ENCODE measurements at regions not wholly inside any gene's neighbourhood (a gene's known extent, or its start where the extent isn't known, plus 50 kb on each side); places are given as distances from the start of the nearest gene placed in this dataset.
"Not testable (repeated sequence)": the region's sequence is repeated elsewhere in the genome, so short reads cannot be mapped to it uniquely, and the experiment has no call there.

DNA sequence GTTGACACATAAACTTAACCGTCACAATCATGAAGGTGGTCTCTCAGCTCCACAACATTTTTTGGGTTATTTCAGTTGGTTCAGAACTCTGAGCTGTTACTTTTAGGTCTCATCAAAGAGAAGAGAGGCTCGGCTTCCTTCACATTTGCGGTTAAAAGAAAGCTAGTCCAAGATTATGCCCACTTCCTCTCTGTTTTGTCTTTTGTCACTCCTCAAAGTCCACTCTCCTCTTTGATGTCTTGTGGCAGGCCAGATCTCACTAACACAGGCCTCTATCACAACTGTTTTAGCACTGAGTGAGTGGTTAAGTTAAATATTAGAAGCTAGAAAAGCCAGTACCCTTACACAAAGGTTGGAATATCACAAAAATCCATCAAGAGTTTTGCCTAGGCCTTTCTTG is 195.7 kb downstream of the FCRL5 start:
- no peak for DNase-seq
- no peak overlapping the region for H3K4me3 ChIP-seq
- no peaks in the 10 kb centered on the region for H3K9me3 ChIP-seq
- TF ChIP-seq, protein P1, sequence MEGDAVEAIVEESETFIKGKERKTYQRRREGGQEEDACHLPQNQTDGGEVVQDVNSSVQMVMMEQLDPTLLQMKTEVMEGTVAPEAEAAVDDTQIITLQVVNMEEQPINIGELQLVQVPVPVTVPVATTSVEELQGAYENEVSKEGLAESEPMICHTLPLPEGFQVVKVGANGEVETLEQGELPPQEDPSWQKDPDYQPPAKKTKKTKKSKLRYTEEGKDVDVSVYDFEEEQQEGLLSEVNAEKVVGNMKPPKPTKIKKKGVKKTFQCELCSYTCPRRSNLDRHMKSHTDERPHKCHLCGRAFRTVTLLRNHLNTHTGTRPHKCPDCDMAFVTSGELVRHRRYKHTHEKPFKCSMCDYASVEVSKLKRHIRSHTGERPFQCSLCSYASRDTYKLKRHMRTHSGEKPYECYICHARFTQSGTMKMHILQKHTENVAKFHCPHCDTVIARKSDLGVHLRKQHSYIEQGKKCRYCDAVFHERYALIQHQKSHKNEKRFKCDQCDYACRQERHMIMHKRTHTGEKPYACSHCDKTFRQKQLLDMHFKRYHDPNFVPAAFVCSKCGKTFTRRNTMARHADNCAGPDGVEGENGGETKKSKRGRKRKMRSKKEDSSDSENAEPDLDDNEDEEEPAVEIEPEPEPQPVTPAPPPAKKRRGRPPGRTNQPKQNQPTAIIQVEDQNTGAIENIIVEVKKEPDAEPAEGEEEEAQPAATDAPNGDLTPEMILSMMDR (IDR thresholded peaks at IDR 0.05) = no peak
- TF ChIP-seq POLR2A (IDR thresholded peaks at IDR 0.05) (no peak), EP300 (IDR thresholded peaks at IDR 0.05) (no peak)
- no peak overlapping the region for H3K27ac ChIP-seq
- no peaks in the 10 kb centered on the region for H3K4me1 ChIP-seq (ENCODE audit: insufficient read depth)
- no peaks in the 10 kb centered on the region for H3K27me3 ChIP-seq
- intact Hi-C loops (cut with DNase I) = no loop called here
- 79 to 88% (median 84%) methylated on average over 3 of the region's 3 CpGs for WGBS, 3 donors
- H3K36me3 ChIP-seq = no peaks in the 10 kb centered on the region

DNA sequence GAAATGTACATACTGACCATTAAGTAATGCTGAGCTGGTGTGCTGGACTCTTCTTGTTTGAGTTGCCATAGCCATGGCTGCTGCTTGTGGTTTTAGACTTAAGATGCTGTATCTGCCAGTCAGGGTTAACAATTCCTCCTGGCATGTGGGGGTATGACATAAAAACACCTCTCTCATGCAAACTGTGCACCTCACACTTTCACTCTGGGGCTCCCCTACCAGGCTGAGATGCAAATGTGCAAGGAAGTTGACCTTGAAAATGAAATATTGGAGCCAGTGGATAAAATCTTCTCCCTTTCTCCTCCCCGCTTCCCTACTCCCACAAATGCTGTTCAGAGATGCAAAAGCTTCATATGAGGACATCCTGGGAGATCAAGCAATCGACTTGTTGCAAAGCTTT is 198.8 kb downstream of the FCRL5 start:
- 21 to 45% (median 29%) methylated on average over 2 of the region's 2 CpGs for WGBS, 3 donors
- intact Hi-C loops (cut with DNase I) = no loop called here
- TF ChIP-seq, protein P1 (IDR thresholded peaks at IDR 0.05) = no peak
- no peaks in the 10 kb centered on the region for H3K4me1 ChIP-seq (ENCODE audit: insufficient read depth)
- H3K27me3 ChIP-seq = no peaks in the 10 kb centered on the region
- H3K9me3 ChIP-seq = no peaks in the 10 kb centered on the region
- DNase-seq = no peak
- no peaks in the 10 kb centered on the region for H3K36me3 ChIP-seq
- no peak overlapping the region for H3K27ac ChIP-seq
- no peak overlapping the region for H3K4me3 ChIP-seq

DNA sequence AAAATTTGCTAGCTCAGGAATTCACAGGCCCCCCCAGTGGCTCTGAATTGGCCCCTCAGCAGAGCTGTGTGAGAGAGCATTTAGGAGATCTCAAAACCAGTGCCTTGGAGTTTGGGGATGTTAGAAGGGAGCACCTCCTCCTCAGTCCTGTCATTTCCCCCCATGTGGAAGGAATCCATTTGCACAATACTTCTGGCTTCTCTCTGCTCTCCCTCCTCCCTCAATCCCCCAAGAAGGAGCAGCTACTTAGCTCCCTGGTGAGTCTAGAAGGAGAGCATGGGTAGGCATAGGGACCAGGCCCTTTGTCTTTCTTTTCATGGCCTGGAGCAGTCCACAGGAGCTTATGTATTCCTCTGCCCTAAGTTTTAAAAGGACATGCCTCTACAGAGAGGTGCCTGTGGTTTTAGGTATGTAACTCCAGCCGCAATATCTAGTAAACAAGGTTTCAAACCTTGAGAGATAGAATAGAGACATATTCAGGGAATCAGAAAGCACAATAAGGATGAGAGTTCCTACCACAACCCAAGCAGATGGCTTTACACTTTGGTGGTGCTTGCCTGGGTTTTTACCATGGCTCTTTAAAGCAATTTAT is 199.4 kb downstream of the FCRL5 start:
- WGBS, 3 donors = 67 to 85% (median 78%) methylated on average over 1 of the region's 1 CpG
- TF ChIP-seq EP300 (IDR thresholded peaks at IDR 0.05) (no peak), POLR2A (IDR thresholded peaks at IDR 0.05) (no peak)
- TF ChIP-seq, protein P1 (IDR thresholded peaks at IDR 0.05) = no peak
- Histone ChIP-seq H3K36me3 (no peaks in the 10 kb centered on the region), H3K4me3 (no peak overlapping the region), H3K27me3 (no peaks in the 10 kb centered on the region), H3K27ac (no peak overlapping the region), H3K4me1 (ENCODE audit: insufficient read depth) (no peaks in the 10 kb centered on the region), H3K9me3 (no peaks in the 10 kb centered on the region)
- DNase-seq = no peak
- intact Hi-C loops (cut with DNase I) = no loop called here

DNA sequence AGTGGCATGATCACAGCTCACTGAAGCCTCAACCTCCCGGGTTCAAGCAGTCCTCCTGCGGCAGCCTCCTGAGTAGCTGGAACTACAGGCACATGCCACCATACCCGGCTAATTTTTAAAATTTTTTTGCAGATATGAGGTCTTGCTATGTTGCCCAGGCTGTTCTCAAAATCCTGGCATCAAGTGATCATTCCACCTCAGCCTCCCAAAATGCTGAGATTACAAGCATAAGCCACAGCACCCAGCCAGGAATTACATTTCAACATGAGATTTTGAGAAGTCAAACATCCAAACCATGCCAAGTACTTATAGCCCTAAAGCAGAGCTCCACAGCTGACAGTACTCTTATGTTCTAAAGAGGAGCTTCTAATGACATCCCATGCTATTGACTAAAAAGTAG is 200.1 kb downstream of the FCRL5 start:
- whole genome bisulfite sequencing, 3 donors = 68 to 89% (median 79%) methylated on average over 3 of the region's 3 CpGs
- Histone ChIP-seq H3K36me3 (no peaks in the 10 kb centered on the region), H3K27ac (no peak overlapping the region), H3K9me3 (no peaks in the 10 kb centered on the region), H3K4me3 (no peak overlapping the region), H3K27me3 (no peaks in the 10 kb centered on the region), H3K4me1 (ENCODE audit: insufficient read depth) (no peaks in the 10 kb centered on the region)
- intact Hi-C loops (cut with DNase I) = no loop called here
- no peak for TF ChIP-seq POLR2A (IDR thresholded peaks at IDR 0.05)
- TF ChIP-seq, protein P1 (IDR thresholded peaks at IDR 0.05) = no peak
- no peak for TF ChIP-seq EP300 (IDR thresholded peaks at IDR 0.05)
- no peak for DNase-seq

DNA sequence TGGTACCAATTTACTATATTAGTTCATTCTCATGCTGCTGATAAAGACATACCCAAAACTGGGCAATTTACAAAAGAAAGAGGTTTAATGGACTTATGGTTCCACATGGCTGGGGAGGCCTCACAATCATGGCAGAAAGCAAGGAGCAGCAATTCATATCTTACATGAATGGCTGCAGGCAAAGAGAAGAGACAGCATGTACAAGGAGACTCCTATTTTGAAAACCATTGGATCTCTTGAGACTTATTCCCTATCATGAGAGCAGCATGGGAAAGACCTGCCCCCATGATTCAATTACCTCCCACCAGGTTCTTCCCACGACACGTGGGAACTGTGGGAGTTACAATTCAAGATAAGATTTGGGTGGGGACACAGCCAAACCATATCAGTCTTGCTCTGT is 200.5 kb downstream of the FCRL5 start:
- H3K9me3 ChIP-seq; H3K4me1 ChIP-seq (ENCODE audit: insufficient read depth); H3K27ac ChIP-seq; DNase-seq; H3K4me3 ChIP-seq; H3K27me3 ChIP-seq; intact Hi-C loops (cut with DNase I); H3K36me3 ChIP-seq: not testable (repeated sequence)
- WGBS, 3 donors = 11 to 32% (median 12%) methylated on average over 2 of the region's 2 CpGs
